ENCODE measurements at regions not wholly inside any gene's neighbourhood (a gene's known extent, or its start where the extent isn't known, plus 50 kb on each side); places are given as distances from the start of the nearest gene placed in this dataset.

GRCh38 chr3:22609139-22609538, 594.0 kb upstream of the UBE2E2 start:
- Mint-ChIP-seq H3K4me3 (no peak overlapping the region), H3K27me3 (ENCODE audit: low read depth) (no peaks in the 10 kb centered on the region), H3K36me3 (ENCODE audit: low read depth) (no peaks in the 10 kb centered on the region), H3K4me1 (ENCODE audit: low read depth) (no peaks in the 10 kb centered on the region), H3K27ac (no peak overlapping the region), H3K9me3 (no peaks in the 10 kb centered on the region)
- no peak for DNase-seq (ENCODE audit: low spot score)

GRCh38 chr3:22612927-22613326, 590.2 kb upstream of the UBE2E2 start:
- DNase-seq (ENCODE audit: low spot score) = no peak
- Mint-ChIP-seq H3K9me3 (no peaks in the 10 kb centered on the region), H3K4me3 (no peak overlapping the region), H3K27ac (no peak overlapping the region), H3K36me3 (ENCODE audit: low read depth) (no peaks in the 10 kb centered on the region), H3K27me3 (ENCODE audit: low read depth) (no peaks in the 10 kb centered on the region), H3K4me1 (ENCODE audit: low read depth) (no peaks in the 10 kb centered on the region)

- no peak for DNase-seq (ENCODE audit: low spot score)
- Mint-ChIP-seq H3K27ac (no peak overlapping the region), H3K27me3 (ENCODE audit: low read depth) (no peaks in the 10 kb centered on the region), H3K36me3 (ENCODE audit: low read depth) (no peaks in the 10 kb centered on the region), H3K4me1 (ENCODE audit: low read depth) (no peaks in the 10 kb centered on the region), H3K9me3 (no peaks in the 10 kb centered on the region), H3K4me3 (no peak overlapping the region)
Observed at GRCh38 chr3:22615790-22616189, 587.3 kb upstream of the UBE2E2 start.

DNA sequence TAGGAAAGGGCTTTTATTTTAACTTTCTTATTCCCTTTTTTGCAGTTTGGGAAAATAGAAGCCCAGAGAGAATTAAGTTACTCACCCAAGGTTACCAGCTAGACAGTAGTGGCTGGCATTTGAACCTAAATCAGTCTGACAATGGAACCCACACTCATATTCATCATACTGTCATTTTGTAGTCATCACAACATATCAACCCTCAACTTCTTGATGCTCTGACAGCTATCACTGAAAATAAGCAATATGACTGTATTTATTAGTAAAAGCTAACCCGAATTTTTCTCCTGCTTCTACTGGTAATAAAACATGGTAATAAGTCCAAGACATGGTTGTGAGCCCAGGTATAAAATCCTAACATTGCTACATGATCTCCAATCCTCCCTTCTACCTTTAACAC, 585.8 kb upstream of the UBE2E2 start:
- Mint-ChIP-seq H3K27ac (no peak overlapping the region), H3K36me3 (ENCODE audit: low read depth) (no peaks in the 10 kb centered on the region), H3K4me1 (ENCODE audit: low read depth) (no peaks in the 10 kb centered on the region), H3K9me3 (no peaks in the 10 kb centered on the region), H3K27me3 (ENCODE audit: low read depth) (no peaks in the 10 kb centered on the region), H3K4me3 (no peak overlapping the region)
- no peak for DNase-seq (ENCODE audit: low spot score)

DNA sequence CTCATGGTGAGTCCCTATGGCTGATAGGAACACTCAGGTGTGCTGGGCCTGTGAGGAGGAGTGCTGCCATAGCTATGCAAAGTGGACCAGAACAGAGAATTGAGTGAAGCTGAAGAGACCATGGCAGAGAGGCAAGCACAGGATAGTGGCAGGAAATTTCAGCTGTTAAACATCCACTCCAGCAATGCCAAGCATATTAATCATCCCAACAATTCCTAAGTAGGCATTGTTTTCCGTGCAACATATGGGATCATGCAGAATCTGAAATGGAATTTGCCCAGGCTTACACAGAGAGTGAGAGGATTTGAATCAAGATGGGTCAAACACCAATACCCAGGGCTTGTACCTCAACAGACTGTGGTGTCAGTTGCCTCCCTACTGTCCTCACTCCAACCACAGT, 582.6 kb upstream of the UBE2E2 start:
- H3K4me3 Mint-ChIP-seq = no peak overlapping the region
- H3K27me3 Mint-ChIP-seq (ENCODE audit: low read depth) = no peaks in the 10 kb centered on the region
- no peaks in the 10 kb centered on the region for H3K9me3 Mint-ChIP-seq
- no peaks in the 10 kb centered on the region for H3K4me1 Mint-ChIP-seq (ENCODE audit: low read depth)
- DNase-seq (ENCODE audit: low spot score) = no peak
- no peaks in the 10 kb centered on the region for H3K36me3 Mint-ChIP-seq (ENCODE audit: low read depth)
- H3K27ac Mint-ChIP-seq = no peak overlapping the region

DNA sequence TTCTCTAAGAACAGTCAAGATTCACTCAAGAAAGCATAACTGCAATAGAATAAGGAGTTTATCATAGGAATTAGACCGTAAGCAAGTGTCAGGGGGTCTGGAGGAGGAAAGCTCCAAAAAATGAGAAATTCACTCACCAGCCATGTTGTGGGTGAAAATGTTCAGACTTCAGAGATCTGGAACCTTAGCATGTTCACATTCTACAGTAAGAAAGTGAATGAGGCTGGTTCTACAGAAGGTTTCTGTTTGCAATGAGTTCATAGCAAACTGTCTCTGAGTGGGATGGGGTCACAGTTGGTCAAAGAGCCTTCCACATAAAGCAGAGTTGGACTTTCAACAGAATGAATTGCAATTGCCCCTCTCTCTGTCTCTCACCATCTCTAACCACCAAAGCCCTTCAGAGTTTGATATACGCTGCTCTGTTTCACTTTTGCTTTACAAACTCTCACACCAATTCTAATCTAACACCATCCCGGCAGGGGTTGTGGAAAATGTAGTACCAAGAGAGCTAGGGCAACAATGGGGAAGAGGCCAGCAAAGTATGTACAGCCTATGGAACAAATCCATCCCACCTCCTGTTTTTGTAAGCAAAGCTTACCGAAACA, 581.8 kb upstream of the UBE2E2 start:
- Mint-ChIP-seq H3K4me3 (no peak overlapping the region), H3K36me3 (ENCODE audit: low read depth) (no peaks in the 10 kb centered on the region), H3K4me1 (ENCODE audit: low read depth) (no peaks in the 10 kb centered on the region), H3K27me3 (ENCODE audit: low read depth) (no peaks in the 10 kb centered on the region), H3K27ac (no peak overlapping the region), H3K9me3 (no peaks in the 10 kb centered on the region)
- DNase-seq (ENCODE audit: low spot score) = no peak

DNA sequence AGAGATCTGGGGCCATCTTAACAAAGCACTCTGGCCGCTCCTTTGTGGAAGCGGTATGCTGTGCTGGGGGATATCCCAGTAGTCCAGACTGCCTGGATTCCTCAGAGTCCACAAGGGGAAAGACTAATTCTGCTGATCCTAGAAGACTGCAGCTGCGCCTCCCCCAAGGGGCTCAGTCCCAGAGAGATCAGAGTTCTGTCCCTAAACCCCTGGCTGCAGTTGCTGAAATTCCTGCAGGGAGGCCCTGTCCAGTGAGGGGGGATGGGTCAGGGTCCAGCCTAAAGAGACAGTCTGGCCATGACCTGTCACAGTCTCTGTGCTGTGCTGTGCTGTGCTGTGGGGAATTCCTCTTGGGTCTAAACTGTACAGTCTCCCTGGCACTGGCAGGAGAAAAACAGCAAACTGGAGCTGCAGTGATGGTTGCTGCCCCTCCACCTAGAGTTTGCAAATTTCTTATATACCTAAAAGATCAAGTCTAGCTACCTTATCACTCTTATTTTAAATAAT, 575.1 kb upstream of the UBE2E2 start:
- Mint-ChIP-seq H3K27me3 (ENCODE audit: low read depth) (no peaks in the 10 kb centered on the region), H3K9me3 (no peaks in the 10 kb centered on the region), H3K4me3 (no peak overlapping the region), H3K36me3 (ENCODE audit: low read depth) (no peaks in the 10 kb centered on the region), H3K4me1 (ENCODE audit: low read depth) (no peaks in the 10 kb centered on the region), H3K27ac (no peak overlapping the region)
- no peak for DNase-seq (ENCODE audit: low spot score)

- Mint-ChIP-seq H3K27me3 (ENCODE audit: low read depth) (no peaks in the 10 kb centered on the region), H3K4me3 (no peak overlapping the region), H3K27ac (no peak overlapping the region), H3K9me3 (no peaks in the 10 kb centered on the region), H3K36me3 (ENCODE audit: low read depth) (no peaks in the 10 kb centered on the region), H3K4me1 (ENCODE audit: low read depth) (no peaks in the 10 kb centered on the region)
- no peak for DNase-seq (ENCODE audit: low spot score)
Observed at GRCh38 chr3:22632536-22632935, 570.6 kb upstream of the UBE2E2 start.

GRCh38 chr3:22634433-22634832, 568.7 kb upstream of the UBE2E2 start:
- Mint-ChIP-seq H3K4me3 (no peak overlapping the region), H3K9me3 (no peaks in the 10 kb centered on the region), H3K4me1 (ENCODE audit: low read depth) (no peaks in the 10 kb centered on the region), H3K27ac (no peak overlapping the region), H3K36me3 (ENCODE audit: low read depth) (no peaks in the 10 kb centered on the region), H3K27me3 (ENCODE audit: low read depth) (no peaks in the 10 kb centered on the region)
- DNase-seq (ENCODE audit: low spot score) = no peak

- DNase-seq (ENCODE audit: low spot score) = no peak
- Mint-ChIP-seq H3K9me3 (no peaks in the 10 kb centered on the region), H3K4me1 (ENCODE audit: low read depth) (no peaks in the 10 kb centered on the region), H3K27ac (no peak overlapping the region), H3K4me3 (no peak overlapping the region), H3K27me3 (ENCODE audit: low read depth) (no peaks in the 10 kb centered on the region), H3K36me3 (ENCODE audit: low read depth) (no peaks in the 10 kb centered on the region)
Observed at GRCh38 chr3:22659651-22660475, 543.3 kb upstream of the UBE2E2 start.

DNA sequence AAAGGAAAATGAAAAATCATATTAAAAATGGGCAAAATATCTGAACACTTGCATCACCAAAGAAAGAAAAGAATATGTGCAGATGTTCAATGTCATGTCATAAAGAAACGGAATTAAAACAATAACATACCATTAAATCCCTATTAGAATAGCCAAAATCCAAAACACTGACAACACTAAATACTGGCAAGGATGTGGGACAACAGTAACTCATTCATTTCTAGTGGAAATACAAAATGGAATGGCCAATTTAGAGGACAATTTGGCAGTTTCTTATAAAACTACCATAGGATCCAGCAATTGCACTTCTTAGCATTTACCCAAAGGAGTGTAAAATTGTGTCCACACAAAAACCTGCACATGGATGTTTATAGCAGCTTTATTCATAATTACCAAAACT, 542.5 kb upstream of the UBE2E2 start:
- H3K9me3 Mint-ChIP-seq = no peaks in the 10 kb centered on the region
- DNase-seq (ENCODE audit: low spot score) = no peak
- H3K27me3 Mint-ChIP-seq (ENCODE audit: low read depth) = no peaks in the 10 kb centered on the region
- no peak overlapping the region for H3K4me3 Mint-ChIP-seq
- H3K4me1 Mint-ChIP-seq (ENCODE audit: low read depth) = no peaks in the 10 kb centered on the region
- no peaks in the 10 kb centered on the region for H3K36me3 Mint-ChIP-seq (ENCODE audit: low read depth)
- H3K27ac Mint-ChIP-seq = no peak overlapping the region

- H3K4me1 Mint-ChIP-seq (ENCODE audit: low read depth) = no peaks in the 10 kb centered on the region
- H3K4me3 Mint-ChIP-seq = no peak overlapping the region
- no peaks in the 10 kb centered on the region for H3K36me3 Mint-ChIP-seq (ENCODE audit: low read depth)
- H3K27me3 Mint-ChIP-seq (ENCODE audit: low read depth) = no peaks in the 10 kb centered on the region
- no peak for DNase-seq (ENCODE audit: low spot score)
- H3K9me3 Mint-ChIP-seq = no peaks in the 10 kb centered on the region
- no peak overlapping the region for H3K27ac Mint-ChIP-seq
Observed at GRCh38 chr3:22661121-22661700, 541.9 kb upstream of the UBE2E2 start.

DNA sequence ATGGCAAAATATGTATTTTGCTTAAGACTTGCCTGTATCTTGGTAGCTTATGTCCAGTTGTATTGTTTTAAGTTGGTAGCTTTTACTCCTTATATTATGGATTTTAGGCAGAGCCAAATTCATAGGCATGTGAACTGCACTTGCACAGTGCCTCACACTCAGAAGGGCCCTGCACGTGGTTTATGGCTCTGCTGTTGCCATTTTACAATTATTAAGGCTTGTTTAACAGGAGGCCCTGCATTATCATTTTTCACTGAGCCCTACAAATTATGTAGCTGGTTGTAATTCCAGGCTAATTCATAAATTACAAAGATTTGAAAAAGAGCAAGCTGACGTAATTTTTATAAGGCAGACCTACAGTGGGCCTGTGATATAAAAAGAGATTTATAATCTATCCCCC, 537.6 kb upstream of the UBE2E2 start:
- H3K27me3 Mint-ChIP-seq (ENCODE audit: low read depth) = no peaks in the 10 kb centered on the region
- no peaks in the 10 kb centered on the region for H3K9me3 Mint-ChIP-seq
- no peak overlapping the region for H3K4me3 Mint-ChIP-seq
- DNase-seq (ENCODE audit: low spot score) = no peak
- H3K4me1 Mint-ChIP-seq (ENCODE audit: low read depth) = no peaks in the 10 kb centered on the region
- H3K36me3 Mint-ChIP-seq (ENCODE audit: low read depth) = no peaks in the 10 kb centered on the region
- no peak overlapping the region for H3K27ac Mint-ChIP-seq

- H3K9me3 Mint-ChIP-seq = no peaks in the 10 kb centered on the region
- H3K27me3 Mint-ChIP-seq (ENCODE audit: low read depth) = no peaks in the 10 kb centered on the region
- no peak overlapping the region for H3K4me3 Mint-ChIP-seq
- H3K27ac Mint-ChIP-seq = no peak overlapping the region
- no peaks in the 10 kb centered on the region for H3K4me1 Mint-ChIP-seq (ENCODE audit: low read depth)
- no peaks in the 10 kb centered on the region for H3K36me3 Mint-ChIP-seq (ENCODE audit: low read depth)
- no peak for DNase-seq (ENCODE audit: low spot score)
Observed at GRCh38 chr3:22666736-22667135, 536.4 kb upstream of the UBE2E2 start.

All from T-helper 2 cell treated with Interferon-gamma antibody and Interleukin-4, amounts not matched to agents 5 μg/mL and 100 μg/mL, for 36 hours (primary cell).